Limb (tissue), 2 donors: ENCODE measurements at regions not wholly inside any gene's neighbourhood (a gene's known extent, or its start where the extent isn't known, plus 50 kb on each side); places are given as distances from the start of the nearest gene placed in this dataset.

Experiments
- DNase-seq, 2 donors: peaks; one replicate each; pipeline ENCODE4 v3.0.0-alpha.2; 2016; ENCODE audit errors: extremely low spot score in 2 of 2

DNA sequence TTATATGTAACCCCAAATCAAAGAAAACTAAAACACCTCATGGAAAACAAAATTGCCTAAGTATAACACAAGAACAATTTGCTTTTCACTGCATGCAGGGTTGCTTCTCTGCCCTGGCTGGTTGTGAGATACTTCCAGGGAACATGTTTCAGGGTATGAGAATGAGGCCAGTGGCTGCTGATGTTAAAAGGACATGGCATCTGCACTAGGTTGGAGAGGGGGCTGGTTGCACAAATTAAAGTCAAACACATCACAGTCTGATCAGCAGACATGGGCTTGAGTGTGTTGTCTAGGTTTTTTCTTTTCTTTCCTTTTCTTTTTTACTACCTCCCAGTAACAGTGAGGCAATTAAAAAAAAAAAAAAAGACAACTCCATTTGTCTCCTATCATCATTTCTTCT is 374.9 kb downstream of the MCTP2 start:
- no peak for DNase-seq

DNA sequence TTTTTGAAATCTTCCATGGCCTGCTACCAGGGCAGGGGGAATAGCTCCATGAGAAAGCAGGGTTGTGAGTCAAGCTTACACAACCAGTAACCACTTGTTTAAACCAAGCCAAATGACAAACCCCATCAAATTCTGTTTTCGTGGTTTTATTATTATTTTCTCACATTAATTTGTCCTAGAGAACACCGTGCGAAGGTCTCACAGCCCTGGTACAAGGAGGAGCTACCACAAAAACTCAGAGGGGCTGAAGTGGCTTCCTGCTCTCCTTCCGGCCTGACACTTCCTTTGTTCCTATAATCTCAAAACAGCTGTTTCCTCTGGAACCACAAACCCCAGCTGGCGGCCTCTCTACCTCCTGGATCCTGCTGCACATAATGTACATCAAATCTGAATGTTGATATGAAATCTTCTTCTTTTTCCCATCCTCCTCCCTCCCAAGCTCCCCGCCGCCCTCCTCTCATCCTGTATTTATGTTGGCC is 375.9 kb downstream of the MCTP2 start:
- DNase-seq = peak in 1 of 2 donors; percentile 21

GRCh38 chr15:94610069-94610468 is 378.7 kb downstream of the MCTP2 start:
- DNase-seq = no peak

DNA sequence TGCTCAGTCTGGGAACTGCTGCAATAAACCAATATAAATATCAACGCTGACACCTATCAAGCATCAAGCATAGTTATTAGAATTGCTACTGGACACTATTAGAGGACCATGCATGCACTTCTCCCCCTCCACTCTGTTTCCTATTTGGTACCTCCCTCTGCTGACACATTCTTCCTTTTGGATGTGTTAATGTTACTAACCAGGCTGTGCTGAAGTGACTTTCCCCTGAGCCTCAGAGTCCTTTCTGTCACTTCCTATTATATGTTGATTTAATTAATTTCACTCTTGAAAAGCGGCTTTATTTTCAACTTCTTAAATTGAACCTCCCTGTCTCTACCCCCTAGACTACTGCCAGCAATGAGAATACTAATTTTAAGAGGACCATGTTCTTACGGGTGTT is 379.1 kb downstream of the MCTP2 start:
- no peak for DNase-seq

GRCh38 chr15:94611656-94612055 is 380.3 kb downstream of the MCTP2 start:
- no peak for DNase-seq

- no peak for DNase-seq
These were observed 384.3 kb downstream of the MCTP2 start for GRCh38 chr15:94615688-94616087.

GRCh38 chr15:94620632-94621031 is 389.3 kb downstream of the MCTP2 start:
- no peak for DNase-seq

- no peak for DNase-seq
These were observed 390.4 kb downstream of the MCTP2 start for GRCh38 chr15:94621736-94622135.

GRCh38 chr15:94626949-94627348 is 395.6 kb downstream of the MCTP2 start:
- DNase-seq = no peak

- no peak for DNase-seq
These were observed 400.2 kb downstream of the MCTP2 start for GRCh38 chr15:94631608-94632007.

GRCh38 chr15:94638183-94638582 is 406.8 kb downstream of the MCTP2 start:
- no peak for DNase-seq

GRCh38 chr15:94639701-94640100 is 408.3 kb downstream of the MCTP2 start:
- DNase-seq = no peak

DNA sequence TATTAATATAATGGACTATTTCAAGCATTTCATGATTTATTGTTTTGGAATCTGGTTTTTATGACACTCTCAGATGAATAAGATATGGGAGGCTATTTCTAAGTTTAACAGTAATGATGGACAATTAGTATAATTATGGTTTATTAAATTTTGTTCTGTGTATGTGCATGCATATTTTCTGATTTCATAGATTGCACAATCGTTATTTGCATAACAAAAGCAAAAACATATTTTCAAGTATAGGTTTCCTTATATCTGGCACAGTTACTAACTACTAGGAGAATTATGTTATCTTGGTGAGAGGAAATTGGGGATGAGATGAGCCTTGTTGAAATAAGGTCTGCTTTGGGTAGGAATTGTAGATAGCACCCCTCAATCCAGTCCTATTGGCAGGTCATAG is 413.1 kb downstream of the MCTP2 start:
- DNase-seq = no peak

GRCh38 chr15:94653071-94653470 is 421.7 kb downstream of the MCTP2 start:
- DNase-seq = no peak

DNA sequence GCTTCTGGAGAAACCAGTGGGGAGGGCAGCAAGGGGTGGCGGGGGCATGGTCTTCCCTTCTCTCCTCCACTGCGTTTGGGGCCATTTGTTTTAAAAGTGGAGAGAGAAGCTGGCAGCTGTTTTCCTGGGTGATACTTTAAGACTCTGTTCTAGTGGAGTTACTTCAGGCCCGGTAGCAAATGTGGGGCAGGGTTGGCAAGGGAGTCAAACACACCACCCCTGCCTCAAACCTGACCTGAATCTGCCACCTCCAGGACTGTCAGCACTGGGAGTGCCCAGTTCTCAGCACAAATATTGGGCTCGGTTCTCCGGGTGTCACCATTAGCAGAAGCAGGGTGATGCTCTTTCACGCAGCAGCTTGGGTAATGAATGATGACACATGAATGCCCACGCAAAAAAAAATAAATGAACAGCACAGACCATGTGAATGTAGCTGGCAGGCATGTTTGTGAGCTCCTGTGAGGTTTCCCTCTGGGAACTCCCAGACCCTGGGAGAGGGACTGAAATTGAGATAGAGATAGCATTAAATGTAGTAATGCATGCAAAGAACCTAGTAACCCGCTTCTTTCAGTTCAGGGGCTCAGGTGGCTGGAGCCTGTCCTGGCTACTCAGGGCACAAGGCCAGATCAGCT is 424.0 kb downstream of the MCTP2 start:
- no peak for DNase-seq

GRCh38 chr15:94665676-94666441 is 434.5 kb downstream of the MCTP2 start:
- DNase-seq = no peak

GRCh38 chr15:94666553-94666952 is 435.2 kb downstream of the MCTP2 start:
- DNase-seq = no peak

GRCh38 chr15:94667109-94667508 is 435.7 kb downstream of the MCTP2 start:
- no peak for DNase-seq

- peak in 1 of 2 donors; percentile 80 for DNase-seq
These were observed 439.2 kb downstream of the MCTP2 start for GRCh38 chr15:94670438-94671034.

DNA sequence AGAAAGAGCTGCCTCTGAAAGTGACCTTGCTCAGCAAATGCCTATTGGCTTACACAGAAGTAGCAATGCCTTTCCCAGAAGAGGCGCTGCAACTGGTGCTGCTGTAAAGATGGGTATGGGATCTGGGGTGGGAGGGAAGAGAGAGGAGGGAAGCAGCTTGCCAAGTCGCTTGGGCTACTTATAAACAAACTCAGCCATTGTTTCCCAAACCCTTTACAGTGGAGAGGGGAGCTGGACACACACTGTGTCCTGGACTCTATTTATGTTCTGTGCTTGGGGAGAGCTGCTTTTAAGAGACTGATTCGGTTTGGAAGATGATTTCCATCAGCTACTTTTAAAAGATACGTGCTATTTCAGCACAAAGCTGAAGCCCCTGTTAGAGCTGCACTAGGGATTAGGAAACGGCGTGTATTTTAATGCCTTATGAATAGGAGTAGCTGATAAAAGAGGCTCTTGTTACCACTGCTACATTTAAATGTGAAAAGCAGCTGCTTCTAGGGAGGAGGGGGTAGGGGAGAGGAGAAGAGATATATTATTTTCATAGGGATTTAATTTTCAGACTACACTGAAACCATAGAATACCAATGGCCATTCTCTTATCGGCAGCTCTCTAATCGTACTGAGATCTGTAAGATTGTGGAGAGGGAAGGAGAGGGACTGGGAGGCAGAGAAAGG is 440.6 kb downstream of the MCTP2 start:
- DNase-seq = peak; percentile 55 to 56

DNA sequence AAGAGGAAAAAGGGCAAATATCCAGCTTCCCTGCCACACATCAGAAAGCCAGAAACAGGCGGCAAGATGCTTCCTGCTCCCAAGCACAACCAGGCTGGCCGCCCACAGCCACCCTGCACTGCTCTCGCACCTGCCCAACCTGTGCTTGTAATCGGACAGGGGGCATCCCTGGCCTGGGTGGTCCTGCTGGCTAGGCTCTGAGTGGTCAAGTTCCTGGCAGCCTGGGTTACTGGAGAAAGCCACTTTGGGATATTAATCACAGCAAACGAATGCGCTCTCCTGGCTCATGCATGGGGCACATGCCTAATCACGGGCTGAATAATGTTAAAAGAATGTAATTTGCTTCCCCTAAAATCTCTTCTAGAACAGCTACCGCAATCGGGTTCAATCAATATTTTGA is 442.4 kb downstream of the MCTP2 start:
- no peak for DNase-seq

DNA sequence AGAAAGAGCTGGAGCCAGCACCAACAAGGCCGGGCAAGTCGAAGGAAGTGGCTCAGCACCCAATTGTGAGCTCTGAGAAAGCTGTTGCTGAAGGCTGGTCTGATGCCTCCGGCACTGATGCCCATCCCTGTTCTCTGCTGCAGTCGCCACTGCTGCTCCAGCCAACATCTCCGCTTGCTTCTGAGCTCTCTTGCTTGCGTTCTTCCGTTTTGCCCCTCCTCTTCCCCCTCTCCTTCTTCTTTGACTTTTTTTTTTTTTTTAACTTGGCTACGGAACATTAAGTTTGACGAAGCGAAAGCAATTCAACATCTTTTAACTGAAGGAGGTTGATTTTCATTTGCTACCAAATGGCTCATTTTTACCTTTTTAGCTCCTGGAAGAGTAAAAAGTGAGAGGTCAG is 442.9 kb downstream of the MCTP2 start:
- no peak for DNase-seq
